ENCODE measurements at regions not wholly inside any gene's neighbourhood (a gene's known extent, or its start where the extent isn't known, plus 50 kb on each side); places are given as distances from the start of the nearest gene placed in this dataset.
"Not testable (repeated sequence)": the region's sequence is repeated elsewhere in the genome, so short reads cannot be mapped to it uniquely, and the experiment has no call there.

GRCh38 chr18:38867680-38868079 is 1302.1 kb upstream of the CELF4 start:
- DNase-seq, result no peak
- no peaks in the 10 kb centered on the region for H3K36me3 ChIP-seq
- no peaks in the 10 kb centered on the region for H3K9me3 ChIP-seq
- no peaks in the 10 kb centered on the region for H3K27me3 ChIP-seq
- no peak overlapping the region for H3K4me3 ChIP-seq

- Histone ChIP-seq H3K9me3 (no peaks in the 10 kb centered on the region), H3K4me3 (no peak overlapping the region), H3K27me3 (no peaks in the 10 kb centered on the region), H3K36me3 (no peaks in the 10 kb centered on the region)
- no peak for DNase-seq
Measured at GRCh38 chr18:38851526-38851925, 1285.9 kb upstream of the CELF4 start.

DNA sequence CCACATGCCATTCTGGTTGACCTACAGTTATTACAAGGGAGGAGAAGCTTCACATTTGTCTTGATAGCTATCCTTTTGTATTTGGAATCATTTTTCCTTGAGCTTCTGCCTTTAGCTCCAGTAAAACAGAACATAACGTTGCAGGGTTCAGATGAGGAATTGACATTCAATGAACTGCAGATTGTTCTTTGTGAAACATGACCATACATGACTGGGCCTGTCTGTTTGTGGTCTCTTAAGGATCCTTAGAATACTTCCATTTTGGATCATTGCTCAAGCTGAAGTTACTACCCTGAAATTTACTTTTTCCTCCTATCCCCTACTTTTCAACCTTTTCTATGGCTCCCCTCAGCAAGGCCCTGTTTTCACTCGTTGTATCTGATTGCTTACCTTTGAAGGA is 1281.7 kb upstream of the CELF4 start:
- Histone ChIP-seq H3K9me3 (no peaks in the 10 kb centered on the region), H3K4me3 (no peak overlapping the region), H3K36me3 (no peaks in the 10 kb centered on the region), H3K27me3 (no peaks in the 10 kb centered on the region)
- DNase-seq, result no peak

GRCh38 chr18:38843291-38843690 is 1277.7 kb upstream of the CELF4 start:
- DNase-seq, result no peak
- H3K9me3 ChIP-seq, result no peaks in the 10 kb centered on the region
- no peak overlapping the region for H3K4me3 ChIP-seq
- H3K36me3 ChIP-seq, result no peaks in the 10 kb centered on the region
- H3K27me3 ChIP-seq, result no peaks in the 10 kb centered on the region

GRCh38 chr18:38826247-38826646 is 1260.6 kb upstream of the CELF4 start:
- Histone ChIP-seq H3K4me3 (no peak overlapping the region), H3K36me3 (no peaks in the 10 kb centered on the region), H3K9me3 (no peaks in the 10 kb centered on the region)

GRCh38 chr18:38811209-38811608 is 1245.6 kb upstream of the CELF4 start:
- Histone ChIP-seq H3K36me3 (no peaks in the 10 kb centered on the region), H3K9me3 (no peaks in the 10 kb centered on the region), H3K27me3 (no peaks in the 10 kb centered on the region), H3K4me3 (no peak overlapping the region)
- no peak for DNase-seq

More at GRCh38 chr18:38826247-38826646, 1260.6 kb upstream of the CELF4 start:
- DNase-seq, result no peak
- no peaks in the 10 kb centered on the region for H3K27me3 ChIP-seq

GRCh38 chr18:38810789-38811188 is 1245.2 kb upstream of the CELF4 start:
- DNase-seq, result no peak
- H3K36me3 ChIP-seq, result no peaks in the 10 kb centered on the region
- no peak overlapping the region for H3K4me3 ChIP-seq
- H3K27me3 ChIP-seq, result no peaks in the 10 kb centered on the region
- no peaks in the 10 kb centered on the region for H3K9me3 ChIP-seq

DNA sequence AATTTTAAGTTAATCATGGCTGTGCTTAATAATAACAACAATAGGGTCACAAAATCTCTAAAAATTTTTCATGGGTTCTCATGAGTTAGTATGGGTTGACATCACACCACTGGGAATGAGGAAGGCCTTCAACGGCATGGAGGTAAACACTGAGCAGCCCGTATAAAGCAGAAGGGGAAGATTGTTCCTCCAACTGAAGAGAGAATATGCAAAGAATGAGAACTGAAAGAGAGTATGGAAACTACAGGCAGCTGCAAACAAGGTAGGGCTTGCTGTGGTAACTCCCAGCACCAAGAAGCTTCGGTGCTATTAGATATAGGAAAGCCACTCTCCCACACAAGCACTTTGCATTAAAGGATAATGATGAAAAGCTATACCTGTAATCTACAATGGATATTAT is 1242.3 kb upstream of the CELF4 start:
- no peaks in the 10 kb centered on the region for H3K36me3 ChIP-seq
- H3K9me3 ChIP-seq, result no peaks in the 10 kb centered on the region
- no peak overlapping the region for H3K4me3 ChIP-seq
- no peak for DNase-seq
- H3K27me3 ChIP-seq, result no peaks in the 10 kb centered on the region

DNA sequence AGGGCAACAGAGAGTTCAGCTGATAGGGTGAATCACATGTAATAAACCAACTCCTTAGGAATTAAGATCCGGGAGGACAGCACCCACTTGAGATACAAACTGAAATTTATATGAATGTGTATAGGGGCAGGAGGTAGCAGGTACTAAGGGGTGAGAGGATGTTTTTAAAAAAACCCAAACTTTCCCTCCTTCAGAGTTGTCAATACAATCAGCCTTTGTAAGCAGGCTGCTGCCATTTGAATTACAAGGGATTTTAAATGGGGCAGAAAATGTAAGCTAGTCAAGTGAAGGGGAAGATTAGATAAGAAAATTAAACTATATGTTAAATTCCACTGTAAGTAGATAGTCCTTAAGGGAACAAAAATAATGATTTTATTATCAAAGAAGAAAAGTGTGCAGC is 1239.7 kb upstream of the CELF4 start:
- Histone ChIP-seq H3K9me3 (no peaks in the 10 kb centered on the region), H3K27me3 (no peaks in the 10 kb centered on the region), H3K4me3 (no peak overlapping the region), H3K36me3 (no peaks in the 10 kb centered on the region)
- DNase-seq, result no peak

DNA sequence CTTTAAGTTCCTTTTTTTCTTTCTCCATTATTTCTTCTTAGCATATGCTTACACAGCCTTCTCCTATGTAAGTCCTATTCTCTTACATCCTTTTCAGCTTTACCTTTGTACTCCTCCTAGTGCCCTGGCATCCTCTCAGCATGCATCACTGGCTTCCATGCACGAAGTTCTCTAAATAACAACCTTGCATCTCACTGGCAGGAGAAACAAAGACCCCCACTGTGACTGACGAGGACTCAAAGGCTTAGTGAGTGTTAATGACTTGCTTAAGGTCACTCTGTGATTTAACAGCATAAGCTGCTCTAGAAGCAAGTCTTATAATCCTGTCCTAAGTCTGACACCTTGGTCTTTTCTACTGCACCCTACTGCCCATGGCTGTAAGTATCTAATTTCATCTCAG is 1236.0 kb upstream of the CELF4 start:
- no peak for DNase-seq
- no peaks in the 10 kb centered on the region for H3K27me3 ChIP-seq
- no peak overlapping the region for H3K4me3 ChIP-seq
- no peaks in the 10 kb centered on the region for H3K36me3 ChIP-seq
- H3K9me3 ChIP-seq, result no peaks in the 10 kb centered on the region

DNA sequence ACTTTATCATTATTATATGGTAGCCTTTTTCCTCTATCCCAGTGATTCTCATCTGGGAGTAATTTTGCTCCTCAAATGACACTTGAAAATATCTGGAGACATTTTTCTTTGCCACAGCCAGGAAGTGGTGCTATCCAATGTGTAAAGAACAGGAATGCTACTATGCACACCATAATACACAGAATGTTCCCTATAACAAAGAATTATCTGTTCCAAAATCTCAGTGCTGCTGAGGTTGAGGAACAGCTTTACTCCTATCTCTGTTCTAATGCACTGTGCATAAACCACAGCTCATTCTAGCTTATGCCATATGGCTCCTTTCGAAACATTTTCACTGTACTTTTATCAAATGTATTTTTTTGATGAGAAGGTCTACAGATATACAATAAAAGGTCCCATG is 1231.2 kb upstream of the CELF4 start:
- Histone ChIP-seq H3K27me3 (no peaks in the 10 kb centered on the region), H3K36me3 (no peaks in the 10 kb centered on the region), H3K4me3 (no peak overlapping the region), H3K9me3 (no peaks in the 10 kb centered on the region)
- DNase-seq, result no peak

DNA sequence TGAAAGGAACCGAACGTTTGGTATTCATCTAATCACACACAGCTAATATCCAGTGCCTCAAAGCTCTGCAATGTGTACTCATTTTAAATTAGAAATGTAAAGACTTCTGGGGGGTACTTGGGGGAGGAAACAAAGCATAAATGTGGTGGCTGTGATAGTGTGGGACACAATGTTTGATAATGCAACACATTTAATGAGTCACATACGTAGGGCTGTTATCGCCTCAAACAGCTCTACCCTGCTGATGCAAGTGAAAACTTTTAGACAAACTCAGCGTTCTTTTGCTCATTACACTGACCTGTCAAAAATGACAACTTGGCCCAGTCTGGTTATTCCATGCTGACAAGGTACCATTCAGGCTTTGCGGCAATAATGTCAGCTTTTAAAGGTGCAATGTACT is 1227.1 kb upstream of the CELF4 start:
- no peaks in the 10 kb centered on the region for H3K9me3 ChIP-seq
- no peaks in the 10 kb centered on the region for H3K36me3 ChIP-seq
- no peak for DNase-seq
- H3K27me3 ChIP-seq, result no peaks in the 10 kb centered on the region
- no peak overlapping the region for H3K4me3 ChIP-seq

GRCh38 chr18:38790786-38791185 is 1225.2 kb upstream of the CELF4 start:
- no peak overlapping the region for H3K4me3 ChIP-seq
- no peak for DNase-seq
- H3K9me3 ChIP-seq, result no peaks in the 10 kb centered on the region
- H3K36me3 ChIP-seq, result no peaks in the 10 kb centered on the region
- no peaks in the 10 kb centered on the region for H3K27me3 ChIP-seq

- DNase-seq, result no peak
- Histone ChIP-seq H3K36me3 (no peaks in the 10 kb centered on the region), H3K9me3 (no peaks in the 10 kb centered on the region), H3K4me3 (no peak overlapping the region), H3K27me3 (no peaks in the 10 kb centered on the region)
Measured at GRCh38 chr18:38790303-38790702, 1224.7 kb upstream of the CELF4 start.

DNA sequence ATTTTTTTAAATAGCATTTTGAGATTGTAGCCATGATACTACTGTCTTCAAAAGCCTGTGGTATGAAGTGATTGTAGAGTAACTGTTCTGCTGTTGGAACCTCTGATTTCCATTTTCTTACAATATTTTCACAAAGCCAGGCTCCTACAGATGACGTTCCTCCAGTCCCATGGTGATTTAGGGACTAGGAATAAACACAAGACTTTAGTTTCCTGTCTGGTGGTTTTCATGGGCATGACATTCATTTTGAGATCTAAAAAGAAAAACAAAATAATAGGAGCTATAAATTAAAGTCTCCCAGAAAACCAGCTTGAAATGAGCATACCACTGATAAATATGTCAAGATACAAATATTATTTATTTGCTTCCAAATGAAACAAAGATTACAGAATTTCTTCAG is 1223.5 kb upstream of the CELF4 start:
- no peak for DNase-seq
- no peaks in the 10 kb centered on the region for H3K9me3 ChIP-seq
- no peak overlapping the region for H3K4me3 ChIP-seq
- no peaks in the 10 kb centered on the region for H3K27me3 ChIP-seq
- H3K36me3 ChIP-seq, result no peaks in the 10 kb centered on the region

GRCh38 chr18:38786906-38787305 is 1221.3 kb upstream of the CELF4 start:
- no peaks in the 10 kb centered on the region for H3K36me3 ChIP-seq
- no peaks in the 10 kb centered on the region for H3K27me3 ChIP-seq
- no peak for DNase-seq
- H3K9me3 ChIP-seq, result no peaks in the 10 kb centered on the region
- H3K4me3 ChIP-seq, result no peak overlapping the region

DNA sequence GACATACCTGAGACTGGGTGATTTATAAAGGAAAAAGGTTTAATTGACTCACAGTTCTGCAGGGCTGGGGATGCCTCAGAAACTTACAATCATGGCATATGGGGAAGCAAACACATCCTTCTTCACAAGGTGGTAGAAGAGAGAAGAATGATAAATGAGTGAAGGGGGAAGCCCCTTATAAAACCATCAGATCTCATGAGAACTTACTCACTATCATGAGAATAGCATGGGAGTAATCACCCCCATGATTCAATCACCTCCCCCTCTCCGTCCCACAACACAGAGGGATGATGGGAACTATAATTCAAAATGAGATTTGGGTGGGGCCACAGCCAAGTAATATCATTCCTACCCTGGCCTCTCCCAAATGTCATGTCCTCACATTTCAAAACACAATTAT is 1206.0 kb upstream of the CELF4 start:
- H3K4me3 ChIP-seq, H3K9me3 ChIP-seq, DNase-seq, H3K27me3 ChIP-seq, H3K36me3 ChIP-seq: not testable (repeated sequence)

DNA sequence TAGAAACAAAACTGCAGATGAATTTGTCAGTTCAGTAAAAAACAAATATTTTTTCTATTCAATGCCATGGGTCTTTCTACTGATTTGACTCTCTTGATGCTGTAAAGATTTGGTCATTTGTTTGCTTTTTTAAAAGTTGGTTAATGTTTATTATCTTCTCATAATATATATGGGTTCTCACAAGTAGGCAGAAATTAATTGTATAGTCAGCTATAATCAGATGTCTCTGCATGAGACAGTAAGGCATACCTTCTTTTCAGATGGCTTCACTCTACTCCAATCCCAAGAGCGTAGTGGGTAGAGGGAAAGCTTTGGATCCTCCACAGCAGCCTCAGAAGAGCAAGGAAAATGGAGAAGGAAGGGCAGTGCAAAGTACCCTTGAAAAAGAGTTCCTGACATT is 1202.9 kb upstream of the CELF4 start:
- DNase-seq, result no peak
- no peaks in the 10 kb centered on the region for H3K27me3 ChIP-seq
- no peaks in the 10 kb centered on the region for H3K9me3 ChIP-seq
- no peaks in the 10 kb centered on the region for H3K36me3 ChIP-seq
- H3K4me3 ChIP-seq, result no peak overlapping the region

DNA sequence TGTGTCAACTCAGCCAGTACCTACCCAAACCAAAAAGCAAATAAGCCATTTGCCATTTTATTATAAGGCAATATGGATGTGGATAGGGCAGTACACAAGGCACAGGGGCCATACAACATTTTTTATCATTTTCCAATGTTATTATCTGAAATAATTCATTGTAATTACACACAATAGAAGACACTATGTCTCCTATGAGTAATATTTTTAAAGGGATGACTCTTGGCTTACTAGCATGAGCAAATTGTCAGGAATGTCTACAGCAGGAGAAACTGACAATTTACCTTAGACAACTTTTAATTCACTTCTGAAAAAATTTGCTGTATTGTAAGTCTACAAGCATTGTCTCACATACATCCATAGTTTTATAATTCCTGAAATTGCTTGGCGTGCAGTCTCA is 1193.9 kb upstream of the CELF4 start:
- no peaks in the 10 kb centered on the region for H3K27me3 ChIP-seq
- no peaks in the 10 kb centered on the region for H3K9me3 ChIP-seq
- DNase-seq, result no peak
- H3K36me3 ChIP-seq, result no peaks in the 10 kb centered on the region
- H3K4me3 ChIP-seq, result no peak overlapping the region

Data from MG63 (cell line).